ENCODE measurements at regions not wholly inside any gene's neighbourhood (a gene's known extent, or its start where the extent isn't known, plus 50 kb on each side); places are given as distances from the start of the nearest gene placed in this dataset.

DNA sequence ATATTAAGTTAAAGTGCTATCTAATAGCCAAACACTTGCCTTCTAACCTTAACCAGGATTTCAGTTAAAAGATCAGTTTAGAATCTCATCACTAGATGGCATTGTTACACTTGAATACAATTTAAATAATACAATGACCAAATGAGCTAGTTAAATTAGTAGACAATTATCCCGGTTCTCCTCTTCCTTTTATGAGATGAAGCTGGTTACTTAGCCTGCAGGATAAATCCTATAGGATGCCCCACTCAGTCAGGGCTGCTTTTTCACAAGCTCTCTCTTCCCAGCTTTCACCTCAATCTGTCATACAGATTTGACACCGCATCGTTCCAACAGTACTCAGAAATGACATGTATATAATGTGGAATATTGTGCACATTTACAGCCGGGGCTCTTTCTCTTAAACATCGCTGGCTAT is 678.8 kb downstream of the KCNJ3 start:
- TF ChIP-seq, protein P1, sequence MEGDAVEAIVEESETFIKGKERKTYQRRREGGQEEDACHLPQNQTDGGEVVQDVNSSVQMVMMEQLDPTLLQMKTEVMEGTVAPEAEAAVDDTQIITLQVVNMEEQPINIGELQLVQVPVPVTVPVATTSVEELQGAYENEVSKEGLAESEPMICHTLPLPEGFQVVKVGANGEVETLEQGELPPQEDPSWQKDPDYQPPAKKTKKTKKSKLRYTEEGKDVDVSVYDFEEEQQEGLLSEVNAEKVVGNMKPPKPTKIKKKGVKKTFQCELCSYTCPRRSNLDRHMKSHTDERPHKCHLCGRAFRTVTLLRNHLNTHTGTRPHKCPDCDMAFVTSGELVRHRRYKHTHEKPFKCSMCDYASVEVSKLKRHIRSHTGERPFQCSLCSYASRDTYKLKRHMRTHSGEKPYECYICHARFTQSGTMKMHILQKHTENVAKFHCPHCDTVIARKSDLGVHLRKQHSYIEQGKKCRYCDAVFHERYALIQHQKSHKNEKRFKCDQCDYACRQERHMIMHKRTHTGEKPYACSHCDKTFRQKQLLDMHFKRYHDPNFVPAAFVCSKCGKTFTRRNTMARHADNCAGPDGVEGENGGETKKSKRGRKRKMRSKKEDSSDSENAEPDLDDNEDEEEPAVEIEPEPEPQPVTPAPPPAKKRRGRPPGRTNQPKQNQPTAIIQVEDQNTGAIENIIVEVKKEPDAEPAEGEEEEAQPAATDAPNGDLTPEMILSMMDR (IDR thresholded peaks at IDR 0.05) = peak in 9 of 12 donors; percentile 14 to 48 (median 27)
- no peak for TF ChIP-seq POLR2A (IDR thresholded peaks at IDR 0.05)

Measured in heart left ventricle (tissue), 13 donors.